HFF-Myc (cell line): ENCODE measurements at regions not wholly inside any gene's neighbourhood (a gene's known extent, or its start where the extent isn't known, plus 50 kb on each side); places are given as distances from the start of the nearest gene placed in this dataset.

ENCODE experiments used
- DNase-seq: peaks from one replicate; pipeline ENCODE4 v3.0.0-alpha.2; 2011; ENCODE audit warnings: low read depth; ENCODE audit errors: extremely low read depth
- H3K4me3 ChIP-seq: replicated peaks from 2 replicates; pipeline ENCODE4 v1.5.1; 2011; ENCODE audit warnings: low read depth, mild to moderate bottlenecking, control low read depth, low read length
- TF ChIP-seq, protein P1 (sequence below): IDR thresholded peaks from 2 replicates; pipeline ENCODE4 v1.5.1; 2012; ENCODE audit warnings: mild to moderate bottlenecking, low read depth, low read length, control low read depth; ENCODE audit errors: missing control alignments

DNA sequence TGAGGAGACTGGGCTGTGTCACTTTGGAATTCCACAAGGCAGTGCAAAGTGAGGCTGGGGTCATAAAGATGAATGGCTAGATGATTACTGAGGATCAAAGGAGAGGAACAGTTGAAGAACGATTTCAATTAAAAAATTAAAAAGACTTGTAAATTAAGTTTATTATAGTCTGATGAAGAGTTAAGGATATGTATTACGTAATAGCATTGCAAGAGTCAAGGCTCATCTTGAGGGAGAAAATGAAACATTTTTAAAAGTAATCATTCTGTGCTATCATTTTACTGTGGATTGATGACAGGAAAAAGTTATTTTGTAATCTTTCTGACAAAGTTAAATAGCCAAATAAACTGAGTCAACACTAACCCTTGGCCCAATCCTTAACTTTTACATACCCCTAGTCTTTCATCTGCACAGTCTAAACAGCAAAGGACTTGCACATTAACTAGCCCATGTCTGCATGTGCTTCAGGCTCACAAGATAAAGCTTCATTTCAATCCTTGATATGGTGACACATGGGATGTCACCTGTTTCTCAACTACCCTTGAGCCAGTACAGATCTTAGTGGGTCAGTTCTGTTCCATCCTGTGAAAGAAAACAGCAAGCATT, 465.5 kb upstream of the CTSO start:
- TF ChIP-seq, protein P1, sequence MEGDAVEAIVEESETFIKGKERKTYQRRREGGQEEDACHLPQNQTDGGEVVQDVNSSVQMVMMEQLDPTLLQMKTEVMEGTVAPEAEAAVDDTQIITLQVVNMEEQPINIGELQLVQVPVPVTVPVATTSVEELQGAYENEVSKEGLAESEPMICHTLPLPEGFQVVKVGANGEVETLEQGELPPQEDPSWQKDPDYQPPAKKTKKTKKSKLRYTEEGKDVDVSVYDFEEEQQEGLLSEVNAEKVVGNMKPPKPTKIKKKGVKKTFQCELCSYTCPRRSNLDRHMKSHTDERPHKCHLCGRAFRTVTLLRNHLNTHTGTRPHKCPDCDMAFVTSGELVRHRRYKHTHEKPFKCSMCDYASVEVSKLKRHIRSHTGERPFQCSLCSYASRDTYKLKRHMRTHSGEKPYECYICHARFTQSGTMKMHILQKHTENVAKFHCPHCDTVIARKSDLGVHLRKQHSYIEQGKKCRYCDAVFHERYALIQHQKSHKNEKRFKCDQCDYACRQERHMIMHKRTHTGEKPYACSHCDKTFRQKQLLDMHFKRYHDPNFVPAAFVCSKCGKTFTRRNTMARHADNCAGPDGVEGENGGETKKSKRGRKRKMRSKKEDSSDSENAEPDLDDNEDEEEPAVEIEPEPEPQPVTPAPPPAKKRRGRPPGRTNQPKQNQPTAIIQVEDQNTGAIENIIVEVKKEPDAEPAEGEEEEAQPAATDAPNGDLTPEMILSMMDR, result no peak
- no peak overlapping the region for H3K4me3 ChIP-seq
- DNase-seq, result no peak

DNA sequence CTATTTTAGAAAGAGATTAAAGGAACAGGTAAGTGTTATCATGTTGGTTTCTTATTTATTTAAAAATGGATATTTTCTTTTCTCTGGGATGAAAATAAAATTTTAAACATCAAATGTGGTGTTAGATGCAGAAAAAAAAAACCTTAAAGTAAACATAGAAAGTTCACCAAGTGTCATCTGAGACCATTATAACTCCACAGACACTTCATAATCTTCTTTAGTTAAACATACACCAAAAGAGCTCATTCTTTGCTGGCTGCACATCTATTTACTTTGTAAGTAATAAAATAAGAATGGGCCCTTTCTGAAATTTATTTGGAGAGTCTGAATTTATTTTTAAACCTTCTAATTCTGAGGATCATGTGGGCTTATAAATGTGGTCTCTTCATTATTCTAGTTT, 460.7 kb upstream of the CTSO start:
- TF ChIP-seq, protein P1, result no peak
- DNase-seq, result no peak
- no peak overlapping the region for H3K4me3 ChIP-seq

DNA sequence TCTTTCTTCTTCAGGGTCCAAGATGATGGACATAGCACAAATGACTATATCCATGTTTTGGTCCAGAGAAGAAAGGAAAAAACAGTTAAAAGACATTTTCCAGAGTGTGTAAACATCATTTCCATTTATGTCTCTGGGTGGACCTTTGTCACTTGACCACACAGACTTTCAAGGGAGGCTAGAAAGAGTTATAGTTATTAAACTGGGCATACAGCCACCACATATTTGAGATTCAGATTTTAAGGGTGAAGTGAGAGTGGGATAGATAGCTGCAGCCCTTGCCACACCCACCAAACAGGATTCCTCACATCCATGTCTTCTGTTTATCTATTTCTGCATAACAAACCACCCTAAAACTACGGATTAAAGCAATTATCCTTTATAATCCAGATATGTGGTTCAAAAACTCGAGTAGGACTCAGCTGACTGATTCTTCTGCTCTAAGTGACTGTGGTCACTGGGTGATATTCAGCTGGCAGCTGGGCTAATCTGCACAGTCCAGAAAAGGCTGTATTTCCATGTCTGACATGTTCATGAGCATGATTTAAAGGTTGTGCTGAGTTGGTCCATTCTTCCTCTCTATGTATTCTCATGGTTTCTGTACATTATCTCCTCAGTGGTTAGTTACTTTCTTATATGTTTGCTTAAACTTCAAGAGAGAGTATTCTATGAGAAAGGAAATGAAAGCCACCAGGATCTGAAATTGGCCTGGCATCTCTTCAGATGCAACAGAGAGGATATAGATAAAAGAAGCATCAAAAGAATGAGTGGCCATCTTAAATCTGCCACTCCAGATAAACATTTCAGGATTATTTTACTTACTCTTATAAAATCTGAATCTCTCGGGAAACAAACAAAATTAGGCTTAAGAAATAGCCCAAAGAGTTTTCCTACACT, 459.8 kb upstream of the CTSO start:
- no peak for DNase-seq
- H3K4me3 ChIP-seq, result no peak overlapping the region
- TF ChIP-seq, protein P1, result no peak

DNA sequence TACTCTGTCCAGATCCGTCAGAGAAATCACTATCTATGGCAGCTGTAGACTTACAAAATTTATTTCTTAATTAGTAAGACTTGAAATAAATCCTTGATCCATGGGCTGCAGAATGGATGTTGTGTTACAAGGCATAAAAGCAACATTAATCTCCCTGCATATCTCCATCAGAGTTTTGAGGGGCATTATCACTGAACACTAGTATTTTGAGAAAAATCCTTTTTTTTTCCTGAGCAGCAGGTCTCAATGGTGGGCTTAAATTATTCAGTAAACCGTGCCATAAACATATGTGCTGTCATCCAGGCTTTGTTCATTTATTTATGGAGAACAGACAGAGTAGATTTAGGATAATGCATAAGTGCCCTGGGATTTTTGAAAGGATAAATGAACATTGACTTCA, 457.9 kb upstream of the CTSO start:
- no peak for DNase-seq

DNA sequence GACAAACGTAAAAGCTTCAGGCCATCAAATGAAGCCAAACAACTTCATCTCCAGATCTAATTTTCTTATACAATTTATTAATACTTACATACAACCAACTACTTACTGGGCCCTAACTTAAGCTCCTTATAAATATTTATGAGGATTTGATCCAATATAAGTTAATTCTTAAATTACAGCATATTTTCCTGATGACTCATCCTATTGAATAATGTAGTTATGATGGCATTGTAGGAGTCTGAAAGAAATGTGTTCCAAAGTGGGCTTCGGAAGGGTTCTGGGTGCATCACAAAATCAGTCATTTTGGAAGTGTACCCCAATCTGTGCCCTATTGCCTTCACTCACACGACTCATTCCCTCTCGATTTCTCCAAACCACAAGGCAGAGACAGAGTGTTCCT, 455.1 kb upstream of the CTSO start:
- DNase-seq, result no peak
- no peak overlapping the region for H3K4me3 ChIP-seq
- TF ChIP-seq, protein P1, result no peak

More for the DNA sequence above, 457.9 kb upstream of the CTSO start:
- H3K4me3 ChIP-seq, result no peak overlapping the region
- TF ChIP-seq, protein P1, result no peak

DNA sequence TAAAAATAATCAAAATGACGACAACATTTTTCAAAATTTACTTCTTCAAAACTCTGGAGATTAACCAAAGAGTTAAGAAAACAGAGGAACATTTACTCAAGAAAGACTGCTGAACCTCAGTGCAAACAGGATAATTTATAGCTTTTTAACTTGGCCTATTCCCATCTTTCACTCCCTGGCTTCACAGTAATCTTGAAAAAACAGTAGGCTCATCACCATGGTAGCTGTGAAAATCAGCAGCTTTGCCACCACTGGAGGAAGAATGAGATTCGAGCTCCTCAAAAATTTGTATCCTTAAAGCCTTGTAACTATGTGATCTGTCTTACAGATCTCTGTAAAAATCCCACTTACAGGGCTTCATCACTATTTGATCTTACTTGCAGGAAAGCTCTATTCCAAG, 447.7 kb upstream of the CTSO start:
- TF ChIP-seq, protein P1, result no peak
- DNase-seq, result no peak
- H3K4me3 ChIP-seq, result no peak overlapping the region
